PC-3 (cell line): ENCODE measurements at regions not wholly inside any gene's neighbourhood (a gene's known extent, or its start where the extent isn't known, plus 50 kb on each side); places are given as distances from the start of the nearest gene placed in this dataset.

Experiments
- ATAC-seq: fragments of 200-7000 bp; cut with Tn5 transposase; 2 replicates; pipeline ENCODE4 v1.9.1; 2020; ENCODE audit warnings: mild to moderate bottlenecking, moderate library complexity
- BruUV-seq: library from RNA; stranded (reverse); fragments of 400-500 nt; replicated peaks from 2 replicates; lab custom pipeline; 2021; lab: Mats Ljungman, UMichigan
- CTCF ChIA-PET: fragments of 300-600 bp; sonication (Branson Sonifier 250); formaldehyde crosslinking; loops from one replicate; lab custom pipeline; 2022; ENCODE audit warnings: antibody characterized with exemption; lab: Charles Lee
- POLR2A ChIA-PET: fragments of 300-600 bp; sonication (Branson Sonifier 250); formaldehyde crosslinking; loops from one replicate; lab custom pipeline; 2022; ENCODE audit warnings: antibody characterized with exemption; ENCODE audit not compliant: unreplicated experiment; lab: Charles Lee
- DNase-seq: peaks from one replicate; pipeline ENCODE4 v3.0.0-alpha.2; 2015
- H2AFZ ChIP-seq: fragments of 300-600 bp; sonication (generic); 2 replicates; pipeline ENCODE4 v1.6.0; 2016; ENCODE audit warnings: antibody characterized with exemption, low read length
- H3F3A ChIP-seq: fragments of 300-600 bp; sonication (generic); one replicate; pipeline ENCODE4 v1.6.0; 2017; ENCODE audit warnings: antibody characterized with exemption, low read length, control low read depth, mild to moderate bottlenecking; ENCODE audit not compliant: unreplicated experiment
- H3K27ac ChIP-seq: fragments of 300-600 bp; sonication (generic); 2 replicates; pipeline ENCODE4 v1.5.1; 2016; ENCODE audit warnings: mild to moderate bottlenecking, low read length
- H3K27me3 ChIP-seq: fragments of 300-600 bp; sonication (generic); 2 replicates; pipeline ENCODE4 v1.6.1; 2016; ENCODE audit warnings: low read length, mixed read lengths
- H3K36me3 ChIP-seq: fragments of 300-600 bp; sonication (generic); 2 replicates; pipeline ENCODE4 v1.6.1; 2016; ENCODE audit warnings: low read depth, mixed run types, low read length, mixed read lengths
- H3K4me1 ChIP-seq: fragments of 300-600 bp; sonication (generic); 2 replicates; pipeline ENCODE4 v1.5.1; 2016; ENCODE audit warnings: low read length; ENCODE audit not compliant: insufficient read depth
- H3K4me2 ChIP-seq: fragments of 300-600 bp; sonication (generic); 2 replicates; pipeline ENCODE4 v1.6.0; 2016; ENCODE audit warnings: low read length
- H3K4me3 ChIP-seq: fragments of 300-600 bp; sonication (generic); 2 replicates; pipeline ENCODE4 v1.5.1; 2016; ENCODE audit warnings: mild to moderate bottlenecking, low read length, mixed read lengths
- H3K79me2 ChIP-seq: fragments of 300-600 bp; sonication (generic); 2 replicates; pipeline ENCODE4 v1.6.1; 2017; ENCODE audit warnings: low read length, mixed read lengths
- H3K9ac ChIP-seq: fragments of 300-600 bp; sonication (generic); 2 replicates; pipeline ENCODE4 v1.6.0; 2016; ENCODE audit warnings: mild to moderate bottlenecking, low read length
- H3K9me2 ChIP-seq: fragments of 300-600 bp; sonication (generic); replicated peaks from 2 replicates; pipeline ENCODE4 v1.6.1; 2016; ENCODE audit warnings: mixed run types, low read length, mixed read lengths
- H3K9me3 ChIP-seq: fragments of 300-600 bp; sonication (generic); 2 replicates; pipeline ENCODE4 v1.6.1; 2016; ENCODE audit warnings: low read length, mixed read lengths
- H4K20me1 ChIP-seq: fragments of 300-600 bp; sonication (generic); 2 replicates; pipeline ENCODE4 v1.6.1; 2016; ENCODE audit warnings: low read length, mixed read lengths
- EZH2 ChIP-seq: fragments of 300-600 bp; sonication (generic); IDR thresholded peaks from one replicate; pipeline ENCODE4 v1.6.1; 2017; ENCODE audit warnings: antibody characterized with exemption, mild to moderate bottlenecking, low read length; ENCODE audit not compliant: unreplicated experiment
- EZH2phosphoT487 ChIP-seq: fragments of 300-600 bp; sonication (generic); IDR thresholded peaks from 2 replicates; pipeline ENCODE4 v1.6.1; 2018; ENCODE audit warnings: mild to moderate bottlenecking, antibody characterized with exemption, low read length, borderline replicate concordance
- intact Hi-C: fragments of 100-400 bp; cut with micrococcal nuclease; formaldehyde crosslinking; loops from 2 replicates; pipeline ENCODE4 v1.9.0; 2023
- TF ChIP-seq, protein P1 (sequence below): fragments of 300-600 bp; sonication (generic); conservative IDR thresholded peaks from 2 replicates; pipeline ENCODE4 v1.5.1; 2017; ENCODE audit warnings: antibody characterized with exemption, low read depth, mild to moderate bottlenecking, low read length

DNA sequence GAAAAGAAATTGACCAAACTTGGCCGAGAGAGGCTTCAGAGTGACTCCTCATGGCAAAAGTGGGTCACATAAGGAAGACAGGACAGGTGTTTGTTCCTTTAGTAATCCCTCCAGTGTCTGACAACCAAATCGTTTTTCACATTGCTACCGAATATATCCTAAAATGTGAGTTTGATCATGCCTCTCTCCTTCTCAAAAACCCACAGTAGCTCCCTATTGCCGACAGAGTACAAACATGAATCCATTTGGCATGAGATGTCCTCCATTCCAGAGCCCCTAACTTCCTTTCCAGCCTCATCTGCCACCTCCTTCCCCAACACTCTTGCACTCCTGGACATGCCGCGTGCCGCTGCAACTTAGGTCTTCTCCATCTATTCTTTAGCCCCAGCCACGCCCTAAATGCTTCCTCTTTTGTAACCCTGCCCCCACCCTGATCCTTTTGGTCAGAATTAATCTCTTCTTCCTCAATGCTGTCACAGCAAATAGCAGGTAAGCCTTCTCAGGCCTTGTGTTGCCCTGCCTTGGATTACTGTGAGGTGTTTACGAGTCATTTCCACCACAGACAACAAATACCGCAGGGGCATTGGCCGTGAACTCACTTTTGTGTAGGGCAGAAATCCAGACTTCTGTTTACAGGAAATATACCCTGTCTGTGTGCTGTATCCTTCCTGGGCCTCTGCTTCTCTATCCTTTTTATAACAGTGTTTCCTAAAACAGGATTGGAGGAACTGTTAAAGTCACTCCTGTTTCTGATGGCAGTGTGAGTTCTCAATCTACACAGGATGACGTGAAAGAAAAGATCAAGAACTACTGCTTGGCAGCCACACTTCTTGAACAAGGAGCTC, 66.0 kb upstream of the FTH1 start:
- Histone ChIP-seq H3K9me3 (no peaks in the 10 kb centered on the region), H3K4me1 (peaks cover 17% of the 10 kb centered on the region), H3K9ac (peak overlapping the region; percentile 25; the same call in 1 of the 2 replicates), H3K4me3 (no peak overlapping the region), H2AFZ (0 out of 2 replicates have a peak overlapping the region, but pooled peaks have one; percentile 1), H3F3A (no peaks in the 10 kb centered on the region), H3K4me2 (peak overlapping the region; percentile 33; the same call in 1 of the 2 replicates), H4K20me1 (no peaks in the 10 kb centered on the region), H3K27ac (peak overlapping the region; percentile 78), H3K9me2 (no peaks in the 10 kb centered on the region), H3K27me3 (no peaks in the 10 kb centered on the region), H3K36me3 (no peaks in the 10 kb centered on the region), H3K79me2 (no peaks in the 10 kb centered on the region)
- TF ChIP-seq, protein P1, sequence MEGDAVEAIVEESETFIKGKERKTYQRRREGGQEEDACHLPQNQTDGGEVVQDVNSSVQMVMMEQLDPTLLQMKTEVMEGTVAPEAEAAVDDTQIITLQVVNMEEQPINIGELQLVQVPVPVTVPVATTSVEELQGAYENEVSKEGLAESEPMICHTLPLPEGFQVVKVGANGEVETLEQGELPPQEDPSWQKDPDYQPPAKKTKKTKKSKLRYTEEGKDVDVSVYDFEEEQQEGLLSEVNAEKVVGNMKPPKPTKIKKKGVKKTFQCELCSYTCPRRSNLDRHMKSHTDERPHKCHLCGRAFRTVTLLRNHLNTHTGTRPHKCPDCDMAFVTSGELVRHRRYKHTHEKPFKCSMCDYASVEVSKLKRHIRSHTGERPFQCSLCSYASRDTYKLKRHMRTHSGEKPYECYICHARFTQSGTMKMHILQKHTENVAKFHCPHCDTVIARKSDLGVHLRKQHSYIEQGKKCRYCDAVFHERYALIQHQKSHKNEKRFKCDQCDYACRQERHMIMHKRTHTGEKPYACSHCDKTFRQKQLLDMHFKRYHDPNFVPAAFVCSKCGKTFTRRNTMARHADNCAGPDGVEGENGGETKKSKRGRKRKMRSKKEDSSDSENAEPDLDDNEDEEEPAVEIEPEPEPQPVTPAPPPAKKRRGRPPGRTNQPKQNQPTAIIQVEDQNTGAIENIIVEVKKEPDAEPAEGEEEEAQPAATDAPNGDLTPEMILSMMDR: no peak
- no peak for TF ChIP-seq EZH2
- ChIA-PET POLR2A (interaction anchor here (0.6 kb wide), 1 partner anchor 12 kb away, joined by 15 read pairs; no protein-coding TSS in a partner anchor), CTCF (no interaction called here)
- TSS peak; percentile 95 for BruUV-seq
- intact Hi-C loops: loop anchor here (1.0 kb wide), 3 partner anchors 8 to 61 kb away; no protein-coding TSS in a partner anchor
- ATAC-seq (peak; percentile 94), DNase-seq (peak; percentile 93)

DNA sequence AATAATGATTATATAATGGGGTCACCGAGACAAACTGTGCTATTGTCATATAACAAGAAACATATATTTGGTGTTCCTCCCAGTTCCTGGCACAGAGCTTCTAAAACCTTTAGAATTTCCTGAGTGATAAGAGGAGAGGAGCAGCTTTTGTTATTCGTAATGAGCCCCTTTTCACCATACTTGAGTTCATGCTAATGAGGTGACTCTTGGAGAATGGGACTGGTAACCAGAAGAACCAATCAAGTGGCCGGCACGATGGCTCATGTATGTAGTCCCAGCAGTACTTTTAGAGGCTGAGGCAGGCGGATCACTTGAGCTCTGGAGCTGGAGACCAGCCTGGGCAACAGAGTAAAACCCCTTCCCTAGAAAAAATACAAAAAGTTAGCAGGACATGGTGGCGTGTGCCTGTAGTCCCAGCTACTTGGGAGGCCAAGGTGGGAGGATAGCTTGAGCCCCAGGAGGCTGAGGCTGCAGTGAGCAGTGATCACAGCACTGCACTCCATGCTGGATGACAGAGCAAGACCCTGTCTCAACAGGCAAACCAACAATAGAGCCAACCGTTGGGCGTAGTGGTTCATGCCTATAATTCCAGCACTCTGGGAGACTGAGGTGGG, 62.7 kb upstream of the FTH1 start:
- peaks cover 26% of the 10 kb centered on the region for H3K4me1 ChIP-seq
- no peaks in the 10 kb centered on the region for H3K36me3 ChIP-seq
- ATAC-seq (no peak), DNase-seq (no peak)
- BruUV-seq: no TSS peak
- 0 out of 2 replicates have a peak, but pooled peaks cover 4% of the 10 kb centered on the region for H3K9me3 ChIP-seq
- ChIA-PET CTCF (no interaction called here), POLR2A (no interaction called here)
- H3K27ac ChIP-seq: no peak overlapping the region
- no peaks in the 10 kb centered on the region for H3K79me2 ChIP-seq
- H3K4me2 ChIP-seq: no peak overlapping the region
- H4K20me1 ChIP-seq: no peaks in the 10 kb centered on the region
- H3K9me2 ChIP-seq: no peaks in the 10 kb centered on the region
- H2AFZ ChIP-seq: no peak overlapping the region
- TF ChIP-seq, protein P1: no peak
- TF ChIP-seq EZH2 (no peak), EZH2phosphoT487 (no peak)
- peaks cover 4% of the 10 kb centered on the region for H3F3A ChIP-seq
- H3K27me3 ChIP-seq: no peaks in the 10 kb centered on the region
- intact Hi-C loops: no loop called here
- H3K9ac ChIP-seq: no peak overlapping the region
- no peak overlapping the region for H3K4me3 ChIP-seq
